ENCODE measurements at regions not wholly inside any gene's neighbourhood (a gene's known extent, or its start where the extent isn't known, plus 50 kb on each side); places are given as distances from the start of the nearest gene placed in this dataset.
"Not testable (repeated sequence)": the region's sequence is repeated elsewhere in the genome, so short reads cannot be mapped to it uniquely, and the experiment has no call there.

DNA sequence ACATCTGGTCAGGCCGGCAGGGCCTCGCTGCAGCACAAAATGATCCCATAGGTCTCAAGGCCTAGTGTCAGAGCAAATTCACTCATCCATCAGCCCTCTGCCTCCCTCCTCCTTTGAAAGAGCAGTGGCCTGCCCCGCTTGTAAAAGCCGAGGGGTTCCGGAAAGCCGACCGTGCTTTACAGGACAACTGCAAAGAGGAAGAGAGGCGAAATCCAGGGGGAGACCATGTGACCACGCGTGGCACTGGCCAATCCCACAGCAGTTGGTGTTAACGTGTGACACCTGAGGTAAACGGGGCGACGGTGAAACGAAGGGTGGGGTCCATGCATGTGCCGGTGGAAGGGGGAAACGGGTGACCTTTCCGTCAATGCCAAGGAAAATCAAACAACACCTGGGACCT, 688.6 kb upstream of the TPTE start:
- H3K27ac ChIP-seq (ENCODE audit: low read depth in 1 of 2, low read length in 1 of 2); DNase-seq; H3K9ac ChIP-seq (ENCODE audit: insufficient read depth in 1 of 2, low read length in 2 of 2); H3K27me3 ChIP-seq (ENCODE audit: control insufficient read depth in 3 of 3, insufficient read depth in 3 of 3, low read length in 2 of 3); H3K36me3 ChIP-seq (ENCODE audit: control insufficient read depth in 4 of 4, insufficient read depth in 4 of 4, low read length in 4 of 4); H3K4me1 ChIP-seq (ENCODE audit: control insufficient read depth in 5 of 5, insufficient read depth in 5 of 5, low read length in 5 of 5); H3K9me3 ChIP-seq (ENCODE audit: control insufficient read depth in 4 of 4, insufficient read depth in 3 of 4, low read length in 3 of 4); ATAC-seq (ENCODE audit: insufficient read depth, low FRiP score); H3K4me3 ChIP-seq: not testable (repeated sequence)
- 81 to 82% methylated on average over 15 to 16 of the region's 18 CpGs for WGBS, 2 donors

DNA sequence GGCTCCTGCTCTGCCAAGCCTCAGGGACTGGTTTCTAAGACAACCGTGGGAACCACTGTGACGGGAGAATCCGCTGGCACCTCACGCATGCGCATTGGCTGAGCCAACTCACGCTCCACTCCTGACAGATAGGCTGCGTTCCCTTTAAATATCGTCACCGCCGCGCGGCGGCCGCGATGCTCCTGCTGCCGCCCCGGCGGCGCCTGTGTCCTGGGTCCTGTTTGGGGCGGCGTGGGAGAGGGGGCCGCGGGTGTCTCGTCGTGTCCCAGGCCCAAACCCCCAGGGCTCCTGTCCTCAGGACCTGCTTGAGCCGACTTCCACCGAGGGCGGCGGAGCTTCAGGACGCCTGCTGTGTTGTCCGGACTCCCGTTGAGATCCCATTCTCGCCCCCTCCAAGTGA, 684.8 kb upstream of the TPTE start:
- DNase-seq, result not testable (repeated sequence)

DNA sequence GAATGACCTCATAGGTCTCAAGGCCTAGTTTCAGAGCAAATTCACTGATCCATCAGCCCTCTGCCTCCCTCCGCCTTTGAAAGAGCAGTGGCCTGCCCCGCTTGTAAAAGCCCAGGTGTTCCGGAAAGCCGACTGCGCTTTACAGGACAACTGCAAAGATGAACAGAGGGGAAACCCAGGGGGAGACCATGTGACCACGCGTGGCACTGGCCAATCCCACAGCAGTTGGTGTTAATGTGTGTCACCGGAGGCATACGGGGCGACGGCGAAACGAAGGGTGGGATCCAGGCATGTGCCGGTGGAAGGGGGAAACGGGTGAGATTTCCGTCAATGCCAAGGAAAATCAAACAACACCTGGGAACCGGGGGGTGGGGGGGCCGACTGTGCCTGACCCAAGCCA, 684.4 kb upstream of the TPTE start:
- not testable (repeated sequence) for H3K4me3 ChIP-seq; H3K27me3 ChIP-seq (ENCODE audit: control insufficient read depth in 3 of 3, insufficient read depth in 3 of 3, low read length in 2 of 3); DNase-seq; H3K4me1 ChIP-seq (ENCODE audit: control insufficient read depth in 5 of 5, insufficient read depth in 5 of 5, low read length in 5 of 5); ATAC-seq (ENCODE audit: insufficient read depth, low FRiP score); H3K36me3 ChIP-seq (ENCODE audit: control insufficient read depth in 4 of 4, insufficient read depth in 4 of 4, low read length in 4 of 4); H3K9ac ChIP-seq (ENCODE audit: insufficient read depth in 1 of 2, low read length in 2 of 2); H3K27ac ChIP-seq (ENCODE audit: low read depth in 1 of 2, low read length in 1 of 2)
- WGBS, 2 donors, result 82 to 83% methylated on average over 18 of the region's 18 CpGs
- peaks cover 0 to 24% (median 3%) of the 10 kb centered on the region in 4 donors for H3K9me3 ChIP-seq (ENCODE audit: control insufficient read depth in 4 of 4, insufficient read depth in 3 of 4, low read length in 3 of 4)

More for the DNA sequence above, 684.8 kb upstream of the TPTE start:
- H3K27ac ChIP-seq (ENCODE audit: low read depth in 1 of 2, low read length in 1 of 2); H3K4me3 ChIP-seq; H3K9ac ChIP-seq (ENCODE audit: insufficient read depth in 1 of 2, low read length in 2 of 2); H3K4me1 ChIP-seq (ENCODE audit: control insufficient read depth in 5 of 5, insufficient read depth in 5 of 5, low read length in 5 of 5); H3K36me3 ChIP-seq (ENCODE audit: control insufficient read depth in 4 of 4, insufficient read depth in 4 of 4, low read length in 4 of 4); ATAC-seq (ENCODE audit: insufficient read depth, low FRiP score); H3K27me3 ChIP-seq (ENCODE audit: control insufficient read depth in 3 of 3, insufficient read depth in 3 of 3, low read length in 2 of 3): not testable (repeated sequence)
- 81 to 84% methylated on average over 27 to 33 of the region's 33 CpGs for WGBS, 2 donors
- peaks cover 0 to 24% (median 3%) of the 10 kb centered on the region in 4 donors for H3K9me3 ChIP-seq (ENCODE audit: control insufficient read depth in 4 of 4, insufficient read depth in 3 of 4, low read length in 3 of 4)

DNA sequence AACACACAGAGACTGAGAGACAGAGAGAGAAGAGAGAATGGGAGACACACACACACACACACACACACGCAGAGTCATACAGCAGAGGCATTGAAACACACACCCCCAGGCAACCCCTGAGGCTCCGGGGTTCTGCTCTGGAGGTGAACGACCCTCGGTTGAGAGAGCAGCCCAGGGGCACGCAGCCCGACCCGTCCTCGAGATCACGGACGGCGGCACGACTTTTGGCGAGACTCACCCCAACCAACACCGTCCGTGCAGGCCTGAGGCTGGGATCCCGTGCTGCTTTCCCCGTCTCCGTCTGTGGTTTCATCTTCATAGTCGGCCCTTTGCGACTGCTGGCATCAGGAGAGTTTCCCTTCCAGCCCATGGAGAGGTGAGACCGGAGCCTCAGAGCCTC, 683.9 kb upstream of the TPTE start:
- not testable (repeated sequence) for H3K36me3 ChIP-seq (ENCODE audit: control insufficient read depth in 4 of 4, insufficient read depth in 4 of 4, low read length in 4 of 4); DNase-seq; H3K27ac ChIP-seq (ENCODE audit: low read depth in 1 of 2, low read length in 1 of 2); ATAC-seq (ENCODE audit: insufficient read depth, low FRiP score); H3K27me3 ChIP-seq (ENCODE audit: control insufficient read depth in 3 of 3, insufficient read depth in 3 of 3, low read length in 2 of 3); H3K9ac ChIP-seq (ENCODE audit: insufficient read depth in 1 of 2, low read length in 2 of 2); H3K4me3 ChIP-seq; H3K4me1 ChIP-seq (ENCODE audit: control insufficient read depth in 5 of 5, insufficient read depth in 5 of 5, low read length in 5 of 5)
- H3K9me3 ChIP-seq (ENCODE audit: control insufficient read depth in 4 of 4, insufficient read depth in 3 of 4, low read length in 3 of 4), result peaks cover 0 to 24% (median 3%) of the 10 kb centered on the region in 4 donors
- WGBS, 2 donors, result 79 to 83% methylated on average over 21 of the region's 21 CpGs

DNA sequence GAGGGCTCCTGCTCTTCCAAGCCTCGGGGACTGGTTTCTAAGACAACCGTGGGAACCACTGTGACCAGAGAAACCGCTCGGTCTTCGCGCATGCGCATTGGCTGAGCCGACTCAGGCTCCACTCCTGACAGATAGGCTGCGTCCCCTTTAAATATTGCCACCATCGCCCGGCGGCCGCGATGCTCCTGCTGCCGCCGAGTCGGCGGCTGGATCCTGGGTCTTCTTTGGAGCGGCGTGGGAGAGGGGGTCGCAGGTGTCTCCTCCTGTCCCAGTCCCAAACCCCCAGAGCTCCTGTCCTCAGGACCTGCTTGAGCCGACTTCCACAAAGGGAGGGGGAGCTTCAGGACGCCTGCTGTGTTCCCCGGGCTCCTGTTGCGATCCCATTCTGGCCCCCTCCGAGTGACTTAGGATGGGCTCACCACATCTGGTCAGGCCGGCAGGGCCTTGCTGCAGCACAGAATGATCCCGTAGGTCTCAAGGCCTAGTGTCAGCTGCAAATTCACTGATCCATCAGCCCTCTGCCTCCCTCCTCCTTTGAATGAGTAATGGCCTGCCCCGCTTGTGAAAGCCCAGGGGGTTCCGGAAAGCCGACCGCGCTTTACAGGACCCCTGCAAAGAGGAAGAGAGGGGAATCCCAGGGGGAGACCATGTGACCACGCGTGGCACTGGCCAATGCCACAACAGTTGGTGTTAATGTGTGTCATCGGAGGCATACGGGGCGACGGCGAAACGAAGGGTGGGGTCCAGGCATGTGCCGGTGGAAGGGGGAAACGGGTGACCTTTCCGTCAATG, 683.2 kb upstream of the TPTE start:
- Histone ChIP-seq H3K9me3 (ENCODE audit: control insufficient read depth in 4 of 4, insufficient read depth in 3 of 4, low read length in 3 of 4) (peaks cover 0 to 22% (median 3%) of the 10 kb centered on the region in 4 donors), H3K4me1 (ENCODE audit: control insufficient read depth in 5 of 5, insufficient read depth in 5 of 5, low read length in 5 of 5) (no peaks in the 10 kb centered on the region), H3K27ac (ENCODE audit: low read depth in 1 of 2, low read length in 1 of 2) (no peak overlapping the region), H3K36me3 (ENCODE audit: control insufficient read depth in 4 of 4, insufficient read depth in 4 of 4, low read length in 4 of 4) (no peaks in the 10 kb centered on the region), H3K27me3 (ENCODE audit: control insufficient read depth in 3 of 3, insufficient read depth in 3 of 3, low read length in 2 of 3) (no peaks in the 10 kb centered on the region), H3K9ac (ENCODE audit: insufficient read depth in 1 of 2, low read length in 2 of 2) (no peak overlapping the region), H3K4me3 (no peak overlapping the region)
- 82 to 83% methylated on average over 44 of the region's 44 CpGs for WGBS, 2 donors
- ATAC-seq (ENCODE audit: insufficient read depth, low FRiP score) (no peak), DNase-seq (no peak)
- TF ChIP-seq, protein P1, sequence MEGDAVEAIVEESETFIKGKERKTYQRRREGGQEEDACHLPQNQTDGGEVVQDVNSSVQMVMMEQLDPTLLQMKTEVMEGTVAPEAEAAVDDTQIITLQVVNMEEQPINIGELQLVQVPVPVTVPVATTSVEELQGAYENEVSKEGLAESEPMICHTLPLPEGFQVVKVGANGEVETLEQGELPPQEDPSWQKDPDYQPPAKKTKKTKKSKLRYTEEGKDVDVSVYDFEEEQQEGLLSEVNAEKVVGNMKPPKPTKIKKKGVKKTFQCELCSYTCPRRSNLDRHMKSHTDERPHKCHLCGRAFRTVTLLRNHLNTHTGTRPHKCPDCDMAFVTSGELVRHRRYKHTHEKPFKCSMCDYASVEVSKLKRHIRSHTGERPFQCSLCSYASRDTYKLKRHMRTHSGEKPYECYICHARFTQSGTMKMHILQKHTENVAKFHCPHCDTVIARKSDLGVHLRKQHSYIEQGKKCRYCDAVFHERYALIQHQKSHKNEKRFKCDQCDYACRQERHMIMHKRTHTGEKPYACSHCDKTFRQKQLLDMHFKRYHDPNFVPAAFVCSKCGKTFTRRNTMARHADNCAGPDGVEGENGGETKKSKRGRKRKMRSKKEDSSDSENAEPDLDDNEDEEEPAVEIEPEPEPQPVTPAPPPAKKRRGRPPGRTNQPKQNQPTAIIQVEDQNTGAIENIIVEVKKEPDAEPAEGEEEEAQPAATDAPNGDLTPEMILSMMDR (IDR thresholded peaks at IDR 0.05; ENCODE audit: control extremely low read depth, extremely low read depth), result no peak
